H1 (cell line): ENCODE measurements at regions not wholly inside any gene's neighbourhood (a gene's known extent, or its start where the extent isn't known, plus 50 kb on each side); places are given as distances from the start of the nearest gene placed in this dataset.

Source experiments
- CTCF ChIA-PET: fragments of 300-600 bp; sonication (Branson Sonifier 250); formaldehyde crosslinking; loops from one replicate; lab custom pipeline; 2021; ENCODE audit not compliant: partially characterized antibody; lab: Charles Lee
- POLR2A ChIA-PET: fragments of 300-600 bp; sonication (Branson Sonifier 250); formaldehyde crosslinking; loops from one replicate; lab custom pipeline; 2021; ENCODE audit warnings: inconsistent platforms; ENCODE audit not compliant: partially characterized antibody; lab: Charles Lee
- DNase-seq, 2 experiments: peaks; one replicate each; pipeline versions ENCODE4 v3.0.0 to v3.0.0-alpha.2; 2010 to 2022; ENCODE audit warnings: low spot score in 2 of 2, low read depth in 1 of 2, mixed read lengths in 1 of 2
- FAIRE-seq: peaks from 2 replicates; lab custom pipeline; 2011; peaks lifted over from hg19 to GRCh38; lab: Jason Lieb, UNC
- H2AFZ ChIP-seq: 2 replicates; pipeline ENCODE4 v1.8.1; 2012; ENCODE audit warnings: low read length, inconsistent platforms
- H2AK5ac ChIP-seq: 2 replicates; pipeline ENCODE4 v1.6.1; 2013; ENCODE audit warnings: low read depth, low read length
- H2BK120ac ChIP-seq: replicated peaks from 2 replicates; pipeline ENCODE3; 2013; ENCODE audit warnings: low read depth, low read length, inconsistent platforms
- H2BK12ac ChIP-seq: 2 replicates; pipeline ENCODE4 v1.6.1; 2013; ENCODE audit warnings: low read depth, low read length
- H2BK15ac ChIP-seq: 2 replicates; pipeline ENCODE4 v1.6.1; 2013; ENCODE audit warnings: low read length
- H2BK20ac ChIP-seq: 2 replicates; pipeline ENCODE4 v1.6.1; 2013; ENCODE audit warnings: low read length
- H2BK5ac ChIP-seq: 2 replicates; pipeline ENCODE4 v1.6.1; 2013; ENCODE audit warnings: low read depth, low read length
- H3K14ac ChIP-seq: 2 replicates; pipeline ENCODE4 v1.6.1; 2013; ENCODE audit warnings: inconsistent platforms; ENCODE audit not compliant: insufficient read length
- H3K18ac ChIP-seq: 2 replicates; pipeline ENCODE4 v1.6.1; 2013; ENCODE audit warnings: low read length; ENCODE audit errors: extremely low read depth
- H3K23ac ChIP-seq: 2 replicates; pipeline ENCODE4 v1.6.1; 2013; ENCODE audit warnings: inconsistent platforms; ENCODE audit not compliant: insufficient read length
- H3K23me2 ChIP-seq: 2 replicates; pipeline ENCODE4 v1.6.1; 2013; ENCODE audit warnings: low read depth, low read length
- H3K27ac ChIP-seq: 2 replicates; pipeline ENCODE4 v1.6.1; 2011; ENCODE audit warnings: low read depth, low read length, inconsistent platforms
- H3K27me3 ChIP-seq, 4 experiments: replicated peaks in 1 of 4; 1 replicate in 1 of 4; 2 replicates in 3 of 4; pipeline versions ENCODE4 v1.6.1 to v1.8.1; 2011 to 2013; ENCODE audit warnings: low read length in 3 of 4, mild to moderate bottlenecking in 3 of 4, inconsistent platforms in 2 of 4, mixed read lengths in 2 of 4, moderate library complexity in 1 of 4; ENCODE audit not compliant: control insufficient read depth in 3 of 4, insufficient read depth in 3 of 4; ENCODE audit errors: extremely low read depth in 1 of 4
- H3K36me3 ChIP-seq, 4 experiments: 2 replicates each; pipeline versions ENCODE4 v1.6.1 to v1.8.1; 2011 to 2013; ENCODE audit warnings: mild to moderate bottlenecking in 4 of 4, low read length in 3 of 4, moderate library complexity in 2 of 4, control low read depth in 1 of 4, inconsistent platforms in 1 of 4; ENCODE audit not compliant: insufficient read depth in 4 of 4, control insufficient read depth in 2 of 4
- H3K4ac ChIP-seq: replicated peaks from 2 replicates; pipeline ENCODE3; 2013; ENCODE audit warnings: low read length, low read depth, mixed read lengths, inconsistent platforms; ENCODE audit not compliant: insufficient read length
- H3K4me1 ChIP-seq, 4 experiments: replicated peaks in 1 of 4; 1 replicate in 1 of 4; 2 replicates in 3 of 4; pipeline versions ENCODE4 v1.6.1 to v1.8.1; 2011 to 2013; ENCODE audit warnings: low read length in 3 of 4, inconsistent platforms in 2 of 4, mixed read lengths in 1 of 4; ENCODE audit not compliant: insufficient read depth in 4 of 4, control insufficient read depth in 3 of 4
- H3K4me2 ChIP-seq, 2 experiments: 2 replicates each; pipeline versions ENCODE4 v1.6.1 to v1.8.1; 2011 to 2013; ENCODE audit warnings: low read depth in 2 of 2, low read length in 2 of 2, control low read depth in 1 of 2, inconsistent platforms in 1 of 2, mild to moderate bottlenecking in 1 of 2; ENCODE audit not compliant: insufficient read depth in 1 of 2
- H3K4me3 ChIP-seq, 4 experiments: fragments of 200-600, 300-600 bp in 1 of 4; sonication (generic), shearing (Covaris generic), sonication (Bioruptor Twin) in 1 of 4; 2 replicates each; pipeline versions ENCODE4 v1.5.1 to v1.8.1; 2011 to 2016; ENCODE audit warnings: low read length in 4 of 4, low read depth in 3 of 4, control low read depth in 2 of 4, inconsistent platforms in 2 of 4, mild to moderate bottlenecking in 2 of 4, mixed read lengths in 1 of 4, moderate library complexity in 1 of 4; ENCODE audit not compliant: insufficient read depth in 2 of 4; ENCODE audit errors: extremely low read depth in 1 of 4
- H3K56ac ChIP-seq: replicated peaks from 2 replicates; pipeline ENCODE3; 2013; ENCODE audit warnings: low read depth, mild to moderate bottlenecking, mixed read lengths, low read length, inconsistent platforms; ENCODE audit not compliant: insufficient read length
- H3K79me1 ChIP-seq: 2 replicates; pipeline ENCODE4 v1.6.1; 2013; ENCODE audit warnings: low read depth, low read length, control low read depth
- H3K79me2 ChIP-seq, 2 experiments: 2 replicates each; pipeline versions ENCODE4 v1.6.1 to v1.8.1; 2012 to 2013; ENCODE audit warnings: low read length in 2 of 2, mild to moderate bottlenecking in 2 of 2, inconsistent platforms in 1 of 2; ENCODE audit not compliant: insufficient read depth in 2 of 2, control insufficient read depth in 1 of 2
- H3K9ac ChIP-seq, 4 experiments: replicated peaks in 1 of 4; 1 replicate in 1 of 4; 2 replicates in 3 of 4; pipeline versions ENCODE4 v1.6.1 to v1.8.1; 2011 to 2013; ENCODE audit warnings: low read depth in 3 of 4, low read length in 3 of 4, control low read depth in 2 of 4, mild to moderate bottlenecking in 2 of 4, moderate library complexity in 2 of 4, inconsistent platforms in 1 of 4; ENCODE audit errors: extremely low read depth in 1 of 4
- H3K9me3 ChIP-seq, 2 experiments: 2 replicates each; pipeline versions ENCODE4 v1.6.1 to v1.8.1; 2012 to 2013; ENCODE audit warnings: mild to moderate bottlenecking in 2 of 2, moderate library complexity in 2 of 2, control low read depth in 1 of 2, inconsistent platforms in 1 of 2, low read depth in 1 of 2, low read length in 1 of 2, mixed read lengths in 1 of 2; ENCODE audit not compliant: insufficient read depth in 2 of 2
- H4K20me1 ChIP-seq, 2 experiments: replicated peaks in 1 of 2; 2 replicates each; pipeline versions ENCODE3 to v1.8.1; 2011 to 2013; ENCODE audit warnings: inconsistent platforms in 2 of 2, low read length in 2 of 2, mild to moderate bottlenecking in 1 of 2; ENCODE audit not compliant: insufficient read depth in 2 of 2, control insufficient read depth in 1 of 2
- H4K5ac ChIP-seq: 2 replicates; pipeline ENCODE4 v1.6.1; 2013; ENCODE audit warnings: low read length, low read depth, mixed read lengths, inconsistent platforms; ENCODE audit not compliant: insufficient read length
- H4K8ac ChIP-seq: 2 replicates; pipeline ENCODE4 v1.8.0; 2013; ENCODE audit warnings: mild to moderate bottlenecking, moderate library complexity, low read length, inconsistent platforms; ENCODE audit not compliant: insufficient read depth; ENCODE audit errors: extremely low read depth
- H4K91ac ChIP-seq: replicated peaks from 2 replicates; pipeline ENCODE3; 2013; ENCODE audit warnings: low read length, mixed read lengths, inconsistent platforms; ENCODE audit not compliant: insufficient read length
- BACH1 ChIP-seq: IDR thresholded peaks from 2 replicates; pipeline ENCODE4 v1.6.1; 2012; ENCODE audit warnings: low read length, improper control_type of control experiment
- CBX8 ChIP-seq: fragments of 300-800, 300-1000 bp; sonication (generic); IDR thresholded peaks from 2 replicates; pipeline ENCODE4 v1.7.1; 2016; ENCODE audit warnings: low read depth, low read length, borderline replicate concordance
- CREB1 ChIP-seq: IDR thresholded peaks from 2 replicates; pipeline ENCODE4 v1.6.1; 2012; ENCODE audit warnings: inconsistent platforms
- EZH2 ChIP-seq: fragments of 200-600 bp; sonication (generic); IDR thresholded peaks from 2 replicates; pipeline ENCODE4 v1.7.1; 2012; ENCODE audit warnings: low read depth, mild to moderate bottlenecking, moderate library complexity, low read length, inconsistent platforms; ENCODE audit not compliant: severe bottlenecking
- GTF2F1 ChIP-seq: IDR thresholded peaks from 2 replicates; pipeline ENCODE4 v1.6.1; 2012; ENCODE audit warnings: low read depth, low read length, improper control_type of control experiment, borderline replicate concordance
- HDAC6 ChIP-seq: IDR thresholded peaks from one replicate; pipeline ENCODE4 v1.7.1; 2012; ENCODE audit warnings: low read depth, mild to moderate bottlenecking, inconsistent platforms, low read length, moderate library complexity
- NANOG ChIP-seq: IDR thresholded peaks from 2 replicates; pipeline ENCODE4 v1.6.1; 2011; ENCODE audit warnings: low read length, low read depth, mild to moderate bottlenecking, inconsistent platforms; ENCODE audit not compliant: insufficient read depth, poor library complexity, severe bottlenecking
- POLR2A ChIP-seq, 2 experiments: IDR thresholded peaks; 1 replicate in 1 of 2; 2 replicates in 1 of 2; pipeline ENCODE4 v1.6.1; 2011; ENCODE audit warnings: low read depth in 2 of 2, low read length in 2 of 2, mild to moderate bottlenecking in 2 of 2; ENCODE audit errors: control extremely low read depth in 1 of 2
- POU5F1 ChIP-seq: IDR thresholded peaks from 2 replicates; pipeline ENCODE4 v1.6.1; 2011; ENCODE audit warnings: low read depth, mild to moderate bottlenecking, low read length, moderate library complexity
- SIRT6 ChIP-seq: IDR thresholded peaks from one replicate; pipeline ENCODE4 v1.7.1; 2012; ENCODE audit warnings: low read length, inconsistent platforms
- TAF1 ChIP-seq: IDR thresholded peaks from 2 replicates; pipeline ENCODE4 v1.6.1; 2011; ENCODE audit warnings: mild to moderate bottlenecking, low read depth, low read length
- WGBS, 2 experiments: shearing (Covaris generic) in 1 of 2; methylation state at CpG; one replicate each; pipeline versions ENCODE4 v1.1.6 to v1.1.7; 2013 to 2015; ENCODE audit warnings: low lambda C conversion rate in 2 of 2, mixed read lengths in 2 of 2, inconsistent platforms in 1 of 2, low coverage in 1 of 2, missing lambda C conversion rate in 1 of 2; ENCODE audit not compliant: insufficient replicate concordance in 2 of 2, insufficient coverage in 1 of 2, insufficient read length in 1 of 2; ENCODE audit errors: extremely low coverage in 1 of 2, missing lambda C conversion rate in 1 of 2; 5-methylcytosine and 5-hydroxymethylcytosine counted together
- TF ChIP-seq, protein P1 (sequence below), 3 experiments: IDR thresholded peaks; 1 replicate in 2 of 3; 2 replicates in 1 of 3; pipeline versions ENCODE4 v1.5.1 to v1.6.1; 2011; ENCODE audit warnings: low read length in 3 of 3, mild to moderate bottlenecking in 3 of 3, inconsistent platforms in 2 of 3, low read depth in 1 of 3, moderate library complexity in 1 of 3; ENCODE audit not compliant: insufficient read depth in 1 of 3; ENCODE audit errors: control extremely low read depth in 1 of 3
- TF ChIP-seq, protein P2 (sequence below): IDR thresholded peaks from 2 replicates; pipeline ENCODE4 v1.6.1; 2011; ENCODE audit warnings: low read depth, mild to moderate bottlenecking, low read length; ENCODE audit not compliant: insufficient read depth

DNA sequence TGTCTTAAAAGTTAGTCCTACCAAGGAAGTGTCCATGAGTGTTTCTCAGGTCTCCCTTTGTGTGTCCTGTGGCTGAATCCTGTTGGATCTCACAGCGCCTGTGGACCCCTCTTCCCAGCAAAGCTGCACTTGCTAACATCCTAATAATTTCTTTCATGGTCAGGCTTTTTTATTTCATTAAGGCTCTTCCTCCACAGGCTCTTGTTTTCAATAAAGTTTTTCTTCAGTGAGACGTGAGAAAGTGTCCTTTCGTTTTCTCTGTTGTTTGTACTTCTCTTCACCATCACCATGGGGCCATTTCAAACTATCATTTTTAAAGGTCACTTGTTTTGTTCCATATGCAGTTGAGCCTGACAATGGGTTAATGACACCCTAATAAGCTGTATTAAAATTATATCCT is 231.5 kb downstream of the LMO4 start:
- Histone ChIP-seq H2BK15ac (no peak overlapping the region), H3K23me2 (no peaks in the 10 kb centered on the region), H3K4ac (no peak overlapping the region), H2AFZ (no peak overlapping the region), H2AK5ac (no peak overlapping the region), H3K4me1 (no peaks in the 10 kb centered on the region), H3K79me2 (no peaks in the 10 kb centered on the region), H3K27me3 (no peaks in the 10 kb centered on the region), H3K23ac (no peak overlapping the region), H3K79me1 (no peaks in the 10 kb centered on the region), H3K36me3 (no peaks in the 10 kb centered on the region), H4K91ac (no peak overlapping the region), H4K8ac (no peak overlapping the region), H2BK12ac (no peak overlapping the region), H3K9ac (no peak overlapping the region), H3K4me3 (no peak overlapping the region), H4K20me1 (no peaks in the 10 kb centered on the region), H3K4me2 (no peak overlapping the region), H3K18ac (no peak overlapping the region), H2BK20ac (no peak overlapping the region), H2BK120ac (no peak overlapping the region), H3K14ac (no peak overlapping the region), H3K9me3 (no peaks in the 10 kb centered on the region), H3K56ac (no peak overlapping the region), H3K27ac (no peak overlapping the region), H2BK5ac (no peak overlapping the region), H4K5ac (no peak overlapping the region)
- POLR2A ChIA-PET: interaction anchor here (0.7 kb wide), 1 partner anchor 13 kb away, joined by 3 read pairs; no protein-coding TSS in a partner anchor
- 86% methylated on average over 3 of the region's 3 CpGs; no CpG with 5 or more reads in 1 of the 2 experiments for WGBS, 2 experiments
- CTCF ChIA-PET: no interaction called here
- DNase-seq (no peak), FAIRE-seq (no peak)
- no peak for TF ChIP-seq NANOG
- TF ChIP-seq BACH1: no peak
- TF ChIP-seq SIRT6: no peak
- no peak for TF ChIP-seq EZH2
- TF ChIP-seq HDAC6: no peak
- TF ChIP-seq GTF2F1: no peak
- TF ChIP-seq, protein P1, sequence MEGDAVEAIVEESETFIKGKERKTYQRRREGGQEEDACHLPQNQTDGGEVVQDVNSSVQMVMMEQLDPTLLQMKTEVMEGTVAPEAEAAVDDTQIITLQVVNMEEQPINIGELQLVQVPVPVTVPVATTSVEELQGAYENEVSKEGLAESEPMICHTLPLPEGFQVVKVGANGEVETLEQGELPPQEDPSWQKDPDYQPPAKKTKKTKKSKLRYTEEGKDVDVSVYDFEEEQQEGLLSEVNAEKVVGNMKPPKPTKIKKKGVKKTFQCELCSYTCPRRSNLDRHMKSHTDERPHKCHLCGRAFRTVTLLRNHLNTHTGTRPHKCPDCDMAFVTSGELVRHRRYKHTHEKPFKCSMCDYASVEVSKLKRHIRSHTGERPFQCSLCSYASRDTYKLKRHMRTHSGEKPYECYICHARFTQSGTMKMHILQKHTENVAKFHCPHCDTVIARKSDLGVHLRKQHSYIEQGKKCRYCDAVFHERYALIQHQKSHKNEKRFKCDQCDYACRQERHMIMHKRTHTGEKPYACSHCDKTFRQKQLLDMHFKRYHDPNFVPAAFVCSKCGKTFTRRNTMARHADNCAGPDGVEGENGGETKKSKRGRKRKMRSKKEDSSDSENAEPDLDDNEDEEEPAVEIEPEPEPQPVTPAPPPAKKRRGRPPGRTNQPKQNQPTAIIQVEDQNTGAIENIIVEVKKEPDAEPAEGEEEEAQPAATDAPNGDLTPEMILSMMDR (IDR thresholded peaks at IDR 0.05; ENCODE audit: control extremely low read depth in 1 of 3, insufficient read depth in 1 of 3, low read depth in 1 of 3, low read length in 3 of 3): no peak
- TF ChIP-seq TAF1: no peak
- no peak for TF ChIP-seq CBX8
- no peak for TF ChIP-seq POU5F1
- TF ChIP-seq POLR2A (IDR thresholded peaks at IDR 0.05; ENCODE audit: control extremely low read depth in 1 of 2, low read depth in 2 of 2, low read length in 2 of 2): no peak
- TF ChIP-seq CREB1: no peak
- TF ChIP-seq, protein P2, sequence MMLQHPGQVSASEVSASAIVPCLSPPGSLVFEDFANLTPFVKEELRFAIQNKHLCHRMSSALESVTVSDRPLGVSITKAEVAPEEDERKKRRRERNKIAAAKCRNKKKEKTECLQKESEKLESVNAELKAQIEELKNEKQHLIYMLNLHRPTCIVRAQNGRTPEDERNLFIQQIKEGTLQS: no peak
